NCI-H1105 (cell line): ENCODE measurements at regions not wholly inside any gene's neighbourhood (a gene's known extent, or its start where the extent isn't known, plus 50 kb on each side); places are given as distances from the start of the nearest gene placed in this dataset.
A peak's percentile ranks its signal among the peaks of the same experiment; 100 is the strongest.

Source experiments
- DNase-seq: peaks from one replicate; lab custom pipeline; 2025; lab: John Stamatoyannopoulos, UW

- no peak for DNase-seq
Observed at GRCh38 chr11:15815246-15816195, 540.8 kb downstream of the SOX6 start.

GRCh38 chr11:15816260-15816871, 540.0 kb downstream of the SOX6 start:
- DNase-seq = no peak

GRCh38 chr11:15817001-15817400, 539.3 kb downstream of the SOX6 start:
- no peak for DNase-seq

- no peak for DNase-seq
Observed at GRCh38 chr11:15818132-15818842, 538.1 kb downstream of the SOX6 start.

- no peak for DNase-seq
Observed at GRCh38 chr11:15819679-15820286, 536.6 kb downstream of the SOX6 start.

GRCh38 chr11:15821451-15821850, 534.9 kb downstream of the SOX6 start:
- no peak for DNase-seq

- no peak for DNase-seq
Observed at GRCh38 chr11:15824060-15824459, 532.3 kb downstream of the SOX6 start.

GRCh38 chr11:15825976-15826650, 530.2 kb downstream of the SOX6 start:
- no peak for DNase-seq

- peak; percentile 13 for DNase-seq
Observed at GRCh38 chr11:15826826-15827225, 529.5 kb downstream of the SOX6 start.

GRCh38 chr11:15828215-15828853, 528.0 kb downstream of the SOX6 start:
- peak; percentile 42 for DNase-seq

GRCh38 chr11:15829312-15829711, 527.0 kb downstream of the SOX6 start:
- no peak for DNase-seq

GRCh38 chr11:15830741-15831428, 525.5 kb downstream of the SOX6 start:
- no peak for DNase-seq

GRCh38 chr11:15835788-15836411, 520.4 kb downstream of the SOX6 start:
- DNase-seq = no peak

GRCh38 chr11:15836795-15837194, 519.6 kb downstream of the SOX6 start:
- no peak for DNase-seq

- DNase-seq = no peak
Observed at GRCh38 chr11:15837901-15838489, 518.4 kb downstream of the SOX6 start.

GRCh38 chr11:15839061-15839460, 517.3 kb downstream of the SOX6 start:
- no peak for DNase-seq

- DNase-seq = no peak
Observed at GRCh38 chr11:15840966-15841365, 515.4 kb downstream of the SOX6 start.

- no peak for DNase-seq
Observed at GRCh38 chr11:15841931-15842740, 514.2 kb downstream of the SOX6 start.
